DOHH2 (cell line): ENCODE measurements at regions not wholly inside any gene's neighbourhood (a gene's known extent, or its start where the extent isn't known, plus 50 kb on each side); places are given as distances from the start of the nearest gene placed in this dataset.

ENCODE experiments used
- H3F3A ChIP-seq: fragments of 200-600 bp; sonication (generic), shearing (Covaris generic); 2 replicates; pipeline ENCODE4 v1.6.0; 2016; ENCODE audit warnings: antibody characterized with exemption, mild to moderate bottlenecking; ENCODE audit not compliant: control insufficient read depth, insufficient read depth
- H3K27ac ChIP-seq: fragments of 200-600 bp; sonication (generic); 2 replicates; pipeline ENCODE4 v1.5.1; 2014; ENCODE audit warnings: low read depth, mild to moderate bottlenecking, low read length, moderate library complexity
- H3K27me3 ChIP-seq: fragments of 200-600 bp; sonication (generic); 2 replicates; pipeline ENCODE4 v1.6.1; 2014; ENCODE audit warnings: mild to moderate bottlenecking, low read length, mixed read lengths; ENCODE audit not compliant: control insufficient read depth
- H3K36me3 ChIP-seq: fragments of 200-600 bp; sonication (generic); 2 replicates; pipeline ENCODE4 v1.6.1; 2014; ENCODE audit warnings: mild to moderate bottlenecking, low read length, moderate library complexity, mixed read lengths; ENCODE audit not compliant: control insufficient read depth
- H3K4me1 ChIP-seq: fragments of 200-600 bp; sonication (generic); 2 replicates; pipeline ENCODE4 v1.6.1; 2014; ENCODE audit warnings: mild to moderate bottlenecking, low read length, mixed read lengths; ENCODE audit not compliant: control insufficient read depth
- H3K4me2 ChIP-seq: fragments of 200-600 bp; sonication (generic); 2 replicates; pipeline ENCODE4 v1.6.0; 2014; ENCODE audit warnings: mild to moderate bottlenecking, low read length, moderate library complexity
- H3K4me3 ChIP-seq: fragments of 200-600 bp; sonication (generic); 2 replicates; pipeline ENCODE4 v1.5.1; 2014; ENCODE audit warnings: mild to moderate bottlenecking, low read length, mixed read lengths
- H3K79me2 ChIP-seq: fragments of 200-600 bp; sonication (generic); 2 replicates; pipeline ENCODE4 v1.6.1; 2014; ENCODE audit warnings: mild to moderate bottlenecking, low read length, mixed read lengths; ENCODE audit not compliant: control insufficient read depth
- H3K9me2 ChIP-seq: fragments of 200-600 bp; sonication (generic); replicated peaks from 2 replicates; pipeline ENCODE4 v1.6.1; 2014; ENCODE audit warnings: mild to moderate bottlenecking, low read length, mixed read lengths; ENCODE audit not compliant: control insufficient read depth
- H3K9me3 ChIP-seq: fragments of 200-600 bp; sonication (generic); 2 replicates; pipeline ENCODE4 v1.6.1; 2014; ENCODE audit warnings: antibody characterized with exemption, low read length, mixed read lengths; ENCODE audit not compliant: control insufficient read depth, insufficient read depth
- H4K20me1 ChIP-seq: fragments of 200-600 bp; sonication (generic); 2 replicates; pipeline ENCODE4 v1.6.0; 2014; ENCODE audit warnings: low read depth, mild to moderate bottlenecking, antibody characterized with exemption, low read length, moderate library complexity; ENCODE audit not compliant: control insufficient read depth, insufficient read depth
- EZH2phosphoT487 ChIP-seq: fragments of 200-600 bp; sonication (generic); IDR thresholded peaks from 2 replicates; pipeline ENCODE4 v1.6.1; 2017; ENCODE audit warnings: borderline replicate concordance, mild to moderate bottlenecking, antibody characterized with exemption, low read length, moderate library complexity, mixed read lengths
- TF ChIP-seq, protein P1 (sequence below): fragments of 200-600 bp; sonication (generic); IDR thresholded peaks from one replicate; pipeline ENCODE4 v1.5.1; 2014; ENCODE audit warnings: antibody characterized with exemption, mild to moderate bottlenecking, low read depth, low read length; ENCODE audit not compliant: poor library complexity, severe bottlenecking

DNA sequence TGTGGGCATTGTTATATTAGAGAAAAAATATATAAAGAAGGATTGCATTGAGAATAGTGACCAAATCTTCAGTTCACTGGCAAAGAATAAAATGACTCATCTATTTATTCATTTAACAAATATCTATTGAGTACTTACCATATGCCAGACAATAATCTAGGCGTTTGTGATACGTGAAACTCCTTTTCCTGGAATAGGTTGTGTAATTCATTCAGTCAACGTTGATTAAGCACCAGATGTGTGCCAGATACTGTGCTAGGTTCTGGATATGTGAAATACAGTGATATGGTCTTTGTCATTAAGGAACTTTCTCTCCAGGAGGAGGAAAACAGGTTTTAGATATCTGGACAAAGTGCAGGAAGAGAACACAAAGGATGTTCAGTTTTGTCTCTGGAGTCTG, 344.5 kb downstream of the RWDD3 start:
- Histone ChIP-seq H3K79me2 (no peaks in the 10 kb centered on the region), H3K9me2 (no peaks in the 10 kb centered on the region), H3K9me3 (no peaks in the 10 kb centered on the region), H3K4me3 (no peak overlapping the region), H3F3A (no peaks in the 10 kb centered on the region), H3K4me2 (no peak overlapping the region), H3K4me1 (no peaks in the 10 kb centered on the region), H4K20me1 (no peaks in the 10 kb centered on the region), H3K27me3 (no peaks in the 10 kb centered on the region), H3K27ac (no peak overlapping the region), H3K36me3 (no peaks in the 10 kb centered on the region)
- no peak for TF ChIP-seq EZH2phosphoT487
- TF ChIP-seq, protein P1, sequence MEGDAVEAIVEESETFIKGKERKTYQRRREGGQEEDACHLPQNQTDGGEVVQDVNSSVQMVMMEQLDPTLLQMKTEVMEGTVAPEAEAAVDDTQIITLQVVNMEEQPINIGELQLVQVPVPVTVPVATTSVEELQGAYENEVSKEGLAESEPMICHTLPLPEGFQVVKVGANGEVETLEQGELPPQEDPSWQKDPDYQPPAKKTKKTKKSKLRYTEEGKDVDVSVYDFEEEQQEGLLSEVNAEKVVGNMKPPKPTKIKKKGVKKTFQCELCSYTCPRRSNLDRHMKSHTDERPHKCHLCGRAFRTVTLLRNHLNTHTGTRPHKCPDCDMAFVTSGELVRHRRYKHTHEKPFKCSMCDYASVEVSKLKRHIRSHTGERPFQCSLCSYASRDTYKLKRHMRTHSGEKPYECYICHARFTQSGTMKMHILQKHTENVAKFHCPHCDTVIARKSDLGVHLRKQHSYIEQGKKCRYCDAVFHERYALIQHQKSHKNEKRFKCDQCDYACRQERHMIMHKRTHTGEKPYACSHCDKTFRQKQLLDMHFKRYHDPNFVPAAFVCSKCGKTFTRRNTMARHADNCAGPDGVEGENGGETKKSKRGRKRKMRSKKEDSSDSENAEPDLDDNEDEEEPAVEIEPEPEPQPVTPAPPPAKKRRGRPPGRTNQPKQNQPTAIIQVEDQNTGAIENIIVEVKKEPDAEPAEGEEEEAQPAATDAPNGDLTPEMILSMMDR = no peak

GRCh38 chr1:95582191-95582590, 348.2 kb downstream of the RWDD3 start:
- Histone ChIP-seq H3K9me3 (no peaks in the 10 kb centered on the region), H3K27me3 (no peaks in the 10 kb centered on the region), H4K20me1 (no peaks in the 10 kb centered on the region), H3K4me1 (no peaks in the 10 kb centered on the region), H3K36me3 (no peaks in the 10 kb centered on the region), H3F3A (no peaks in the 10 kb centered on the region), H3K4me2 (no peak overlapping the region), H3K27ac (no peak overlapping the region), H3K9me2 (no peaks in the 10 kb centered on the region), H3K4me3 (no peak overlapping the region), H3K79me2 (no peaks in the 10 kb centered on the region)
- TF ChIP-seq, protein P1 = no peak
- no peak for TF ChIP-seq EZH2phosphoT487

- Histone ChIP-seq H3K27me3 (no peaks in the 10 kb centered on the region), H3K27ac (no peak overlapping the region), H3K36me3 (no peaks in the 10 kb centered on the region), H3K9me2 (no peaks in the 10 kb centered on the region), H3K4me3 (no peak overlapping the region), H3K9me3 (no peaks in the 10 kb centered on the region), H3F3A (no peaks in the 10 kb centered on the region), H4K20me1 (no peaks in the 10 kb centered on the region), H3K4me1 (no peaks in the 10 kb centered on the region), H3K4me2 (no peak overlapping the region), H3K79me2 (no peaks in the 10 kb centered on the region)
- no peak for TF ChIP-seq EZH2phosphoT487
- TF ChIP-seq, protein P1 = no peak
These were observed 348.7 kb downstream of the RWDD3 start for GRCh38 chr1:95582746-95583145.
